ENCODE measurements at regions not wholly inside any gene's neighbourhood (a gene's known extent, or its start where the extent isn't known, plus 50 kb on each side); places are given as distances from the start of the nearest gene placed in this dataset.

DNA sequence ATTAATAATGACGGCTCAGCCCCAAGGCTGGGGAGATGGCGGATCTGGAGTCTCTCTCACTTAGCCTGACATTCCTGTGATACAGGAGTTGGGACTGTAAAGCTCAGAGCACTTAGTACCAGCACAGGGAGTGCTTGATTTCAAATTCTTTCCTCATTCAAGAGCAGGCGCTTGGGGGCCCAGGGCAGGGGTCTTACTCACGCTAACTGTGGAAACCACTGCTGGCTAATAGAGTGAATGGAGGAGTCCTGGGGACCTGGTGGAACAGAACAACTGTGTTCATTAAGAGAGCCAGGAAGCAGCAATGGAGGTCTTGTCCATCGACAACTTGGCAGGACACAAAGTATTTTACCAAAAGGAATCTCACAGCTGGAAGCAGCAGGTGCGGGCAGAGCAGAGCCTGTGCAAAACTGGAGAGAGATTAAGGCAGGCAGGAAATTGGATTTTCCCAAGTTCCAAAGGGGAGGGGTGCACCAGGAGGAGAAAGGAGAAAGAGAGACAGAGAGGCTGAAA is 358.9 kb downstream of the TNS1 start:
- no peaks in the 10 kb centered on the region for H3K36me3 ChIP-seq (replicated peaks in 1 of 2; ENCODE audit: insufficient read depth in 1 of 2, low read depth in 2 of 2)
- ATAC-seq (no peak), DNase-seq (no peak)
- WGBS, 2 donors = 76 to 80% methylated on average over 6 of the region's 6 CpGs
- TF ChIP-seq, protein P1, sequence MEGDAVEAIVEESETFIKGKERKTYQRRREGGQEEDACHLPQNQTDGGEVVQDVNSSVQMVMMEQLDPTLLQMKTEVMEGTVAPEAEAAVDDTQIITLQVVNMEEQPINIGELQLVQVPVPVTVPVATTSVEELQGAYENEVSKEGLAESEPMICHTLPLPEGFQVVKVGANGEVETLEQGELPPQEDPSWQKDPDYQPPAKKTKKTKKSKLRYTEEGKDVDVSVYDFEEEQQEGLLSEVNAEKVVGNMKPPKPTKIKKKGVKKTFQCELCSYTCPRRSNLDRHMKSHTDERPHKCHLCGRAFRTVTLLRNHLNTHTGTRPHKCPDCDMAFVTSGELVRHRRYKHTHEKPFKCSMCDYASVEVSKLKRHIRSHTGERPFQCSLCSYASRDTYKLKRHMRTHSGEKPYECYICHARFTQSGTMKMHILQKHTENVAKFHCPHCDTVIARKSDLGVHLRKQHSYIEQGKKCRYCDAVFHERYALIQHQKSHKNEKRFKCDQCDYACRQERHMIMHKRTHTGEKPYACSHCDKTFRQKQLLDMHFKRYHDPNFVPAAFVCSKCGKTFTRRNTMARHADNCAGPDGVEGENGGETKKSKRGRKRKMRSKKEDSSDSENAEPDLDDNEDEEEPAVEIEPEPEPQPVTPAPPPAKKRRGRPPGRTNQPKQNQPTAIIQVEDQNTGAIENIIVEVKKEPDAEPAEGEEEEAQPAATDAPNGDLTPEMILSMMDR (IDR thresholded peaks at IDR 0.05) = no peak
- no peak for TF ChIP-seq POLR2A (IDR thresholded peaks at IDR 0.05)
- H3K4me3 ChIP-seq = no peak overlapping the region
- intact Hi-C loops (cut with DNase I) = no loop called here
- H3K4me1 ChIP-seq = no peaks in the 10 kb centered on the region
- no peaks in the 10 kb centered on the region for H3K9me3 ChIP-seq
- no peaks in the 10 kb centered on the region for H3K27me3 ChIP-seq
- no peak overlapping the region for H3K27ac ChIP-seq

DNA sequence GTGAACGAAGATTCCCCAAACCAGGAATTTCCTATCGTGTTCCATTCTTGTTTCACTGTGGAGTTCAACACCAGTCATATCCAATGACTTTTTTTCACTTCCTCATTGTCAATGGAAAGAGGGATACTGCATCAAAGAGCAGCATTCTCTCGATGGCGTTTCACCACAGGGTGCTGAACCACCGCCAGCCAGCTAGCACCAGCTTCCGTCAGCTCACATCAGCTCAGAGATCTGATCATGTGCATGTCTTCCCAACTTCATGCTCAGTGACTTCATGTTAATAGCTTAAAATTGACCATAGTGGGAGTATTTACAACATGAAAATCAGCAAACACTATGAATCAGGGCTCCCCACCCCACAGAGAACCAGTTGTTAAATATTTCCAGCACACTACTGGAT is 359.9 kb downstream of the TNS1 start:
- TF ChIP-seq, protein P1 (IDR thresholded peaks at IDR 0.05) = no peak
- TF ChIP-seq POLR2A (IDR thresholded peaks at IDR 0.05) = no peak
- DNase-seq = no peak
- no peaks in the 10 kb centered on the region for H3K27me3 ChIP-seq
- WGBS, 2 donors = 83 to 84% methylated on average over 6 of the region's 6 CpGs
- no peaks in the 10 kb centered on the region for H3K4me1 ChIP-seq
- ATAC-seq = no peak
- H3K4me3 ChIP-seq = no peak overlapping the region
- intact Hi-C loops (cut with DNase I) = no loop called here
- H3K36me3 ChIP-seq (replicated peaks in 1 of 2; ENCODE audit: insufficient read depth in 1 of 2, low read depth in 2 of 2) = no peaks in the 10 kb centered on the region
- H3K9me3 ChIP-seq = no peaks in the 10 kb centered on the region
- no peak overlapping the region for H3K27ac ChIP-seq

DNA sequence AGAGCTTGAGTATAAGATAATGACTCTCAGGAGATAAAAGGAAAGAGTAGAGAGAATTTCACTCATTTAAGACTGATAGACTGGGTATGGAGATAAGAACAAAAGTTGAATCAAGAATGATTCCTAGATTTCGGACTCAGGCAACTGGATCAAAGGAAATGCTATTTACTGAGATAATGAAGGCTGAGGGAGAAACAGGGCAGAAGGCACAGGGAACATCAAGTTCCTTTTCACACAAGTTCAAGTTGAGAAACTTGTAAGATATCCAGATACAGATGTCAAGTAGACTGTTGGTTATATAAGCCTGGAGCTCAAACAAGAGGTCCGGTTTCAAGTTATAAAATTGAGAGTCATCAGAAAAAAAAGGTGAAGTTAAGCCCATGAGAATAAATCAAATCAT is 360.8 kb downstream of the TNS1 start:
- no peak for ATAC-seq
- H3K27ac ChIP-seq = no peak overlapping the region

GRCh38 chr2:217639481-217639880 is 363.3 kb downstream of the TNS1 start:
- Histone ChIP-seq H3K9me3 (no peaks in the 10 kb centered on the region), H3K36me3 (replicated peaks in 1 of 2; ENCODE audit: insufficient read depth in 1 of 2, low read depth in 2 of 2) (no peaks in the 10 kb centered on the region), H3K27me3 (no peaks in the 10 kb centered on the region), H3K4me3 (no peak overlapping the region), H3K27ac (no peak overlapping the region), H3K4me1 (no peaks in the 10 kb centered on the region)
- ATAC-seq = no peak
- DNase-seq = no peak
- intact Hi-C loops (cut with DNase I) = no loop called here
- whole genome bisulfite sequencing, 2 donors = 57 to 74% methylated on average over 2 of the region's 2 CpGs
- no peak for TF ChIP-seq POLR2A (IDR thresholded peaks at IDR 0.05)
- TF ChIP-seq, protein P1 (IDR thresholded peaks at IDR 0.05) = no peak

More for the DNA sequence above, 360.8 kb downstream of the TNS1 start:
- no peak for DNase-seq
- Histone ChIP-seq H3K9me3 (no peaks in the 10 kb centered on the region), H3K27me3 (no peaks in the 10 kb centered on the region), H3K4me3 (no peak overlapping the region), H3K4me1 (no peaks in the 10 kb centered on the region), H3K36me3 (replicated peaks in 1 of 2; ENCODE audit: insufficient read depth in 1 of 2, low read depth in 2 of 2) (no peaks in the 10 kb centered on the region)
- TF ChIP-seq, protein P1 (IDR thresholded peaks at IDR 0.05) = no peak
- TF ChIP-seq POLR2A (IDR thresholded peaks at IDR 0.05) = no peak
- intact Hi-C loops (cut with DNase I) = no loop called here
- 75 to 79% methylated on average over 2 of the region's 2 CpGs for WGBS, 2 donors

- no peaks in the 10 kb centered on the region for H3K4me1 ChIP-seq
- DNase-seq = no peak
- H3K27me3 ChIP-seq = no peaks in the 10 kb centered on the region
- WGBS, 2 donors = 93% methylated on average over 4 of the region's 4 CpGs
- intact Hi-C loops (cut with DNase I) = no loop called here
- no peak for ATAC-seq
- no peak overlapping the region for H3K27ac ChIP-seq
- H3K9me3 ChIP-seq = no peaks in the 10 kb centered on the region
- no peak for TF ChIP-seq POLR2A (IDR thresholded peaks at IDR 0.05)
- TF ChIP-seq, protein P1 (IDR thresholded peaks at IDR 0.05) = no peak
- no peaks in the 10 kb centered on the region for H3K36me3 ChIP-seq (replicated peaks in 1 of 2; ENCODE audit: insufficient read depth in 1 of 2, low read depth in 2 of 2)
- no peak overlapping the region for H3K4me3 ChIP-seq
Measured at GRCh38 chr2:217638533-217638932, 364.3 kb downstream of the TNS1 start.

Measured in body of pancreas (tissue), 4 donors.